T-helper 2 cell (primary cell): ENCODE measurements at regions not wholly inside any gene's neighbourhood (a gene's known extent, or its start where the extent isn't known, plus 50 kb on each side); places are given as distances from the start of the nearest gene placed in this dataset.
"Not testable (repeated sequence)": the region's sequence is repeated elsewhere in the genome, so short reads cannot be mapped to it uniquely, and the experiment has no call there.

Experiments used
- DNase-seq, 5 experiments: peaks; one replicate each; pipeline versions ENCODE4 v3.0.0 to v3.0.0-alpha.2; 2012 to 2022

- DNase-seq: no peak
These were observed 72.9 kb upstream of the SNTG2 start for GRCh38 chr2:877747-878146.

- no peak for DNase-seq
These were observed 74.7 kb upstream of the SNTG2 start for GRCh38 chr2:875687-876615.

- no peak for DNase-seq
These were observed 76.7 kb upstream of the SNTG2 start for GRCh38 chr2:873651-874580.

GRCh38 chr2:873027-873426 is 77.6 kb upstream of the SNTG2 start:
- DNase-seq: no peak

GRCh38 chr2:871926-872680 is 78.5 kb upstream of the SNTG2 start:
- no peak for DNase-seq

- no peak for DNase-seq
These were observed 79.4 kb upstream of the SNTG2 start for GRCh38 chr2:871175-871727.

- DNase-seq: no peak
These were observed 80.2 kb upstream of the SNTG2 start for GRCh38 chr2:870426-870825.

- no peak for DNase-seq
These were observed 80.8 kb upstream of the SNTG2 start for GRCh38 chr2:869894-870293.

- peak in 1 of 5 experiments; percentile 8 for DNase-seq
These were observed 81.2 kb upstream of the SNTG2 start for GRCh38 chr2:869357-869871.

- DNase-seq: not testable (repeated sequence)
These were observed 81.8 kb upstream of the SNTG2 start for GRCh38 chr2:868857-869256.

GRCh38 chr2:867296-867695 is 83.4 kb upstream of the SNTG2 start:
- no peak for DNase-seq

GRCh38 chr2:866887-867286 is 83.8 kb upstream of the SNTG2 start:
- DNase-seq: no peak

GRCh38 chr2:866009-866680 is 84.5 kb upstream of the SNTG2 start:
- DNase-seq: no peak

- DNase-seq: no peak
These were observed 86.0 kb upstream of the SNTG2 start for GRCh38 chr2:864501-865106.

- DNase-seq: no peak
These were observed 86.8 kb upstream of the SNTG2 start for GRCh38 chr2:863732-864450.

GRCh38 chr2:862731-863466 is 87.8 kb upstream of the SNTG2 start:
- DNase-seq: no peak

- DNase-seq: no peak
These were observed 88.3 kb upstream of the SNTG2 start for GRCh38 chr2:862355-862687.

GRCh38 chr2:861655-862354 is 88.8 kb upstream of the SNTG2 start:
- no peak for DNase-seq

GRCh38 chr2:860259-860855 is 90.3 kb upstream of the SNTG2 start:
- no peak for DNase-seq
